Astrocyte of the cerebellum (primary cell): ENCODE measurements at regions not wholly inside any gene's neighbourhood (a gene's known extent, or its start where the extent isn't known, plus 50 kb on each side); places are given as distances from the start of the nearest gene placed in this dataset.

Experiments
- DNase-seq: peaks from one replicate; pipeline ENCODE4 v3.0.0-alpha.2; 2011; ENCODE audit warnings: low read depth
- H3K4me3 ChIP-seq: 2 replicates; pipeline ENCODE4 v1.5.1; 2011; ENCODE audit warnings: mild to moderate bottlenecking, low read depth, low read length, moderate library complexity
- in situ Hi-C: cut with HindIII; loops from 2 replicates; pipeline ENCODE4 v1.10.0; 2017; ENCODE audit warnings: low sequenced_read_pairs
- TF ChIP-seq, protein P1 (sequence below): IDR thresholded peaks from 2 replicates; pipeline ENCODE4 v1.5.1; 2012; ENCODE audit warnings: low read length, low read depth, moderate library complexity, mild to moderate bottlenecking; ENCODE audit errors: missing control alignments

GRCh38 chr9:126038790-126039189 lies 287.8 kb upstream of the MVB12B start:
- in situ Hi-C loops = no loop called here
- no peak overlapping the region for H3K4me3 ChIP-seq
- no peak for DNase-seq
- TF ChIP-seq, protein P1, sequence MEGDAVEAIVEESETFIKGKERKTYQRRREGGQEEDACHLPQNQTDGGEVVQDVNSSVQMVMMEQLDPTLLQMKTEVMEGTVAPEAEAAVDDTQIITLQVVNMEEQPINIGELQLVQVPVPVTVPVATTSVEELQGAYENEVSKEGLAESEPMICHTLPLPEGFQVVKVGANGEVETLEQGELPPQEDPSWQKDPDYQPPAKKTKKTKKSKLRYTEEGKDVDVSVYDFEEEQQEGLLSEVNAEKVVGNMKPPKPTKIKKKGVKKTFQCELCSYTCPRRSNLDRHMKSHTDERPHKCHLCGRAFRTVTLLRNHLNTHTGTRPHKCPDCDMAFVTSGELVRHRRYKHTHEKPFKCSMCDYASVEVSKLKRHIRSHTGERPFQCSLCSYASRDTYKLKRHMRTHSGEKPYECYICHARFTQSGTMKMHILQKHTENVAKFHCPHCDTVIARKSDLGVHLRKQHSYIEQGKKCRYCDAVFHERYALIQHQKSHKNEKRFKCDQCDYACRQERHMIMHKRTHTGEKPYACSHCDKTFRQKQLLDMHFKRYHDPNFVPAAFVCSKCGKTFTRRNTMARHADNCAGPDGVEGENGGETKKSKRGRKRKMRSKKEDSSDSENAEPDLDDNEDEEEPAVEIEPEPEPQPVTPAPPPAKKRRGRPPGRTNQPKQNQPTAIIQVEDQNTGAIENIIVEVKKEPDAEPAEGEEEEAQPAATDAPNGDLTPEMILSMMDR = no peak

DNA sequence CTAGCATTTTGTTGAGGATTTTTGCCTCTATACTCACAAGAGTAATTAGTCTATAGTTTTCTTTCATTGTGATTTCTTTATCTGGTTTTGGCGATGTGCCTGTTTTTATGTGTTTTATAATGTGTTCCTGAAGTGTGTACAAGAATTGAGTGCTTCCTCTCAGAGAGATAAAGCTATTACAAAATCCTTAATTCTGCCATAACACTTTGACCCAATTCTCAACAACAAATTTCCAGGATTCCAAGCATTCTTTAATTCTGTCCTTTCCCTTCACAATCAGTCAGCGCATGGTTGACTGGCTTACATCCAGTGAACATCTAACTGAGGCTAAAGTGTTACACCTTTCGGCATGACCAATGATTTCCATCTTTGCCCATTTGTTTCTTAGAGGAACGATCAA lies 282.9 kb upstream of the MVB12B start:
- H3K4me3 ChIP-seq = no peak overlapping the region
- DNase-seq = no peak
- TF ChIP-seq, protein P1 = no peak
- in situ Hi-C loops = no loop called here

DNA sequence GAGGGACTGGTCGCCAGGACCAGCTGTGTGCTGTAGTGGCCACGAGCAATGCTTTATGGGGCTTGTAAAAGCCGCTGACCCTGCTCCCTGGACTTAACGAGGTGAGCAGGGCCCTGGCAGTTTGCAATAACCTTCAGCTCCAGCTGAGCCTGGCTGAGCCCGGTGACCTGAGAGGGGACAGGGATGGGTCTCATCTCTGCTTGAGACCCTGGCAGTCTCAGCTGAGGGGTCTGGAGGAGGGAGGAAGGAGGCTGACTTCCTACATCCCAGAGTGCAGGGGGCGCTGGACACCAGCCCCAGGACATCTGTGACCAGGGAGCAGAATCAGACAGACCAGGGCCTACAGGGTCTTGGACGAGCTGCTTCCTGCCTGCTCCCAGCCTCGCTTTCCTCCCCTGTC lies 277.5 kb upstream of the MVB12B start:
- TF ChIP-seq, protein P1 = no peak
- DNase-seq = no peak
- H3K4me3 ChIP-seq = no peak overlapping the region
- in situ Hi-C loops = no loop called here

- no peak overlapping the region for H3K4me3 ChIP-seq
- DNase-seq = no peak
- TF ChIP-seq, protein P1 = no peak
- in situ Hi-C loops = no loop called here
Observed at GRCh38 chr9:126049896-126050604, 276.6 kb upstream of the MVB12B start.

- no peak overlapping the region for H3K4me3 ChIP-seq
- in situ Hi-C loops = no loop called here
- TF ChIP-seq, protein P1 = no peak
- DNase-seq = no peak
Observed at GRCh38 chr9:126050605-126050990, 276.0 kb upstream of the MVB12B start.

- no peak for DNase-seq
- TF ChIP-seq, protein P1 = no peak
- in situ Hi-C loops = no loop called here
- no peak overlapping the region for H3K4me3 ChIP-seq
Observed at GRCh38 chr9:126051446-126052130, 275.0 kb upstream of the MVB12B start.
